ENCODE measurements at regions not wholly inside any gene's neighbourhood (a gene's known extent, or its start where the extent isn't known, plus 50 kb on each side); places are given as distances from the start of the nearest gene placed in this dataset.

DNA sequence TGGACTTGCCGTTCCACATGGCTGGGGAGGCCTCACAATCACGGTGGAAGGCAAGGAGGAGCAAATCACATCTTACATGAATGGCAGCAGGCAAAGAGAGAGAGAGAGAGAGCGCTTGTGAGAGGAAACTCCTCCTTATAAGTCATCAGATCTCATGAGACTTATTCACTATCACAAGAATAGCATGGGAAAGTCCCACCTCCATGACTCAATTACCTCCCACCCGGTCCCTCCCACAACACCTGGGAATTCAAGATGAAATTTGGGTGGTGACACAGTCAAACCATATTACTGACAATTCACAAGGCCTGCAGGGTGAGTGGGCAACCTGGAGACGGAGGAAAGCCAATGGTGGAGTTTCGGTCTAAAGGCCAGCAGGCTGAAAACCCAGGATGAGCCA lies 394.3 kb upstream of the TRAM1L1 start:
- H3K27me3 ChIP-seq = no peaks in the 10 kb centered on the region
- H3K4me3 ChIP-seq (replicated peaks in 1 of 3) = no peak overlapping the region
- no peak for TF ChIP-seq POLR2A (IDR thresholded peaks at IDR 0.05)
- TF ChIP-seq, protein P1, sequence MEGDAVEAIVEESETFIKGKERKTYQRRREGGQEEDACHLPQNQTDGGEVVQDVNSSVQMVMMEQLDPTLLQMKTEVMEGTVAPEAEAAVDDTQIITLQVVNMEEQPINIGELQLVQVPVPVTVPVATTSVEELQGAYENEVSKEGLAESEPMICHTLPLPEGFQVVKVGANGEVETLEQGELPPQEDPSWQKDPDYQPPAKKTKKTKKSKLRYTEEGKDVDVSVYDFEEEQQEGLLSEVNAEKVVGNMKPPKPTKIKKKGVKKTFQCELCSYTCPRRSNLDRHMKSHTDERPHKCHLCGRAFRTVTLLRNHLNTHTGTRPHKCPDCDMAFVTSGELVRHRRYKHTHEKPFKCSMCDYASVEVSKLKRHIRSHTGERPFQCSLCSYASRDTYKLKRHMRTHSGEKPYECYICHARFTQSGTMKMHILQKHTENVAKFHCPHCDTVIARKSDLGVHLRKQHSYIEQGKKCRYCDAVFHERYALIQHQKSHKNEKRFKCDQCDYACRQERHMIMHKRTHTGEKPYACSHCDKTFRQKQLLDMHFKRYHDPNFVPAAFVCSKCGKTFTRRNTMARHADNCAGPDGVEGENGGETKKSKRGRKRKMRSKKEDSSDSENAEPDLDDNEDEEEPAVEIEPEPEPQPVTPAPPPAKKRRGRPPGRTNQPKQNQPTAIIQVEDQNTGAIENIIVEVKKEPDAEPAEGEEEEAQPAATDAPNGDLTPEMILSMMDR (IDR thresholded peaks at IDR 0.05) = no peak
- no peaks in the 10 kb centered on the region for H3K9me3 ChIP-seq
- DNase-seq = no peak
- no peak overlapping the region for H3K27ac ChIP-seq
- H3K36me3 ChIP-seq = no peaks in the 10 kb centered on the region
- 82 to 91% methylated on average over 6 of the region's 6 CpGs for WGBS, 2 donors
- H3K4me1 ChIP-seq = no peaks in the 10 kb centered on the region
- intact Hi-C loops (cut with DNase I) = no loop called here

DNA sequence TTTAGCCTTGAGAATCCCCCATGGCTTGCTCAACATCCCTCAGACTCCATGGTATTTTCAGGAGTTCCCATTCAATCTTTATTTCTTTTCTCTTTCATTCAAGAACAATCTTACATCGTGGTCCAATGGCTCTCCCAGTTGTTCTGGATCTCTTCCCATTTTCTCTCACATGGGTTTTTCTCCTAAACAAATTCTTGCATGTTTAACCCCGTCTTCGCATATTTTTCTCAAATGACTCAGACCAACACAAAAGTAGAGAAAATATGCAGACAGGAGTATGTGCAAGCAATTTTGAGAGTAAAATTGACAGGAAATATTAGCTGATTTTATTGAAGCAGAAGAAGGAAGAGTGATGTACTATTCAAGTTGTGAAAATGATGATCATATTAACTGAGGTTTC lies 396.4 kb upstream of the TRAM1L1 start:
- intact Hi-C loops (cut with DNase I) = no loop called here
- 63 to 66% methylated on average over 3 of the region's 3 CpGs for WGBS, 2 donors
- TF ChIP-seq POLR2A (IDR thresholded peaks at IDR 0.05) = no peak

DNA sequence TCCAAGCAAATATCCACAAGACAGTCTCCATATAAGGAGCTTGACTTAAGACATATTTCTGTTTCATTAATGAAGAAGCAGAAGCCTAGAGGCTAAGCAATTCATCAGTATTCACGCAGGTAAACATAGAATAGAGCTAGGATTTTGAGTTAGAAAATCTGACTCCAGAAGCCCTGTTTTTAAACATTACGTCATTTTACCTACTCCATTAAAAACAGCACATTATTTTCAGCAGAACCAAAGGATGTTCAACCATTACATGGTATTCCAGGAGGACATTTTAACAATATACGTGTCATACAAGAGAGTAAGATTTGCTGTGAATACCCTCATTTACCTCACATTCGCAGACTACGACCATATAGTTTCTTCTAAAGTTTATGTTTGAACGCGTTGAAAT lies 403.3 kb upstream of the TRAM1L1 start:
- Histone ChIP-seq H3K36me3 (no peaks in the 10 kb centered on the region), H3K27me3 (no peaks in the 10 kb centered on the region), H3K4me3 (replicated peaks in 1 of 3) (no peak overlapping the region), H3K4me1 (no peaks in the 10 kb centered on the region), H3K9me3 (no peaks in the 10 kb centered on the region), H3K27ac (no peak overlapping the region)
- intact Hi-C loops (cut with DNase I) = no loop called here
- no peak for TF ChIP-seq POLR2A (IDR thresholded peaks at IDR 0.05)
- TF ChIP-seq, protein P1 (IDR thresholded peaks at IDR 0.05) = no peak
- no peak for DNase-seq
- WGBS, 2 donors = 91% methylated on average over 7 of the region's 7 CpGs

More for the DNA sequence above, 396.4 kb upstream of the TRAM1L1 start:
- no peaks in the 10 kb centered on the region for H3K9me3 ChIP-seq
- no peak overlapping the region for H3K4me3 ChIP-seq (replicated peaks in 1 of 3)
- H3K4me1 ChIP-seq = no peaks in the 10 kb centered on the region
- H3K36me3 ChIP-seq = no peaks in the 10 kb centered on the region
- H3K27ac ChIP-seq = no peak overlapping the region
- DNase-seq = no peak
- H3K27me3 ChIP-seq = no peaks in the 10 kb centered on the region

DNA sequence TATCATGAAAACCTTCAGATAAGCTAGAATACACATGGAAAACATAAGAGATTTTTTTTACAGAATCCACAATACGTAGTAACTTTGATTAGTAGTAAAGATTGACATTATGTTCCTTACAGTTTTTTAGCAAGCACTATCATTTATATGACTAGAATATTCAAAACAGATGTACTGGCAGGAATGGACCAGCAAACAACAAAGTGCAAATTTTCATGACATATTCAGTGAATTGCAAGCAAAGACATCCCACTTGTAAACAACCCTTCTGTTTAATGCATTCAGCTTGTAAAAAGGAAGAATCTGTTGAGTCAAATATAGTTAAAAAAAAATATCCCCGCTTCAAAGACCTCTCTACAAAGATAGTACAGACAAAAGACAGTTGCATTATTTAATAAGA lies 403.7 kb upstream of the TRAM1L1 start:
- no peaks in the 10 kb centered on the region for H3K27me3 ChIP-seq
- intact Hi-C loops (cut with DNase I) = no loop called here
- H3K4me3 ChIP-seq (replicated peaks in 1 of 3) = no peak overlapping the region
- H3K9me3 ChIP-seq = no peaks in the 10 kb centered on the region
- 88 to 91% methylated on average over 2 of the region's 2 CpGs for WGBS, 2 donors
- no peaks in the 10 kb centered on the region for H3K36me3 ChIP-seq
- H3K4me1 ChIP-seq = no peaks in the 10 kb centered on the region
- no peak overlapping the region for H3K27ac ChIP-seq
- TF ChIP-seq POLR2A (IDR thresholded peaks at IDR 0.05) = no peak
- TF ChIP-seq, protein P1 (IDR thresholded peaks at IDR 0.05) = no peak
- DNase-seq = no peak

DNA sequence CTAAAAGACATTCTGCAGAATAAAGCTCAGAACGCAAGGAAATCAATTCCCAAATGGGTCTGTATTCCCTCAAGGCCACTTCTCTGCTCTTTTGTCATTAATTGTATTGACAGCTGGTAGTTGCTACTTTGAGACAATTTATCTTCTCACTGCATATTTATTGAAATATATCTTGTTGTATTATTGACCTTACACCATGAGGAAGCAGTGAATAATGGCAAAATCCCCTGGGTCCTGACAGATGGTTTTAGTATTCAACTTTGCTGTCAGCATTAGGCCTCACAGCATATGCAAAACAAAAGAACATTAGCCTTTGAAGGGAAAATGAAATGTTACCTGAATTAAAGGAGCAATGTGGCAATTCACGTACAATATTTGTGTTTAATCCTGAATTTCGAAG lies 406.1 kb upstream of the TRAM1L1 start:
- Histone ChIP-seq H3K27me3 (no peaks in the 10 kb centered on the region), H3K27ac (no peak overlapping the region), H3K4me3 (replicated peaks in 1 of 3) (no peak overlapping the region), H3K36me3 (no peaks in the 10 kb centered on the region), H3K9me3 (no peaks in the 10 kb centered on the region), H3K4me1 (no peaks in the 10 kb centered on the region)
- intact Hi-C loops (cut with DNase I) = no loop called here
- DNase-seq = no peak
- TF ChIP-seq, protein P1 (IDR thresholded peaks at IDR 0.05) = no peak
- TF ChIP-seq POLR2A (IDR thresholded peaks at IDR 0.05) = no peak
- 63 to 68% methylated on average over 3 of the region's 3 CpGs for WGBS, 2 donors

DNA sequence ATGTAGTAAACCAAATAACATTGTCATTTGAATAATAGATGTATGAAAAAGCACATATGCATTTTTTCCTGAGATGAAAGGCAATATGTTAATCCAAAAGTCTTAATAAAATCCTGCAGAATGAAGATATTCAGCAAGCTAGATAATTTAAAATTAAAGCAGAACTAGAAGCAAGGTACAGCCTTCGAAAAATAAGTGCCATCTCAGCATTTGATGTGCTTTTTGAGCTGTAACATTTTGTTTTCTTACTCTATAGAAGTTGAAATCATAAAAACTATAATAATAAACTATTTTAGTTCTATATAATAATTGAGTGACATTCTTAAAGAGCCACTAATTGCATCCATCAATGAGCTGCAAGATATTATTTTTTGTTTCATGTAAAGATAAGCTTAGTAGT lies 410.4 kb upstream of the TRAM1L1 start:
- H3K4me1 ChIP-seq = no peaks in the 10 kb centered on the region
- intact Hi-C loops (cut with DNase I) = no loop called here
- DNase-seq = no peak
- no peaks in the 10 kb centered on the region for H3K36me3 ChIP-seq
- TF ChIP-seq, protein P1 (IDR thresholded peaks at IDR 0.05) = no peak
- TF ChIP-seq POLR2A (IDR thresholded peaks at IDR 0.05) = no peak
- H3K27ac ChIP-seq = no peak overlapping the region
- H3K27me3 ChIP-seq = no peaks in the 10 kb centered on the region
- 73 to 78% methylated on average over 1 of the region's 1 CpG for WGBS, 2 donors
- H3K4me3 ChIP-seq (replicated peaks in 1 of 3) = no peak overlapping the region
- H3K9me3 ChIP-seq = no peaks in the 10 kb centered on the region
